Smooth muscle cell (in vitro differentiated cells): ENCODE measurements at regions not wholly inside any gene's neighbourhood (a gene's known extent, or its start where the extent isn't known, plus 50 kb on each side); places are given as distances from the start of the nearest gene placed in this dataset.

ENCODE experiments used
- DNase-seq: peaks from one replicate; lab custom pipeline; 2025; ENCODE audit not compliant: unreplicated experiment; lab: John Stamatoyannopoulos, UW
- H2AFZ ChIP-seq: fragments of 200-600 bp; sonication (generic); 2 replicates; pipeline ENCODE4 v1.6.0; 2016; ENCODE audit warnings: antibody characterized with exemption, low read depth, mild to moderate bottlenecking
- H3F3A ChIP-seq: fragments of 200-600 bp; sonication (generic); 2 replicates; pipeline ENCODE4 v1.6.0; 2017; ENCODE audit warnings: antibody characterized with exemption, low read depth
- H3K27ac ChIP-seq: fragments of 200-600 bp; sonication (generic); 2 replicates; pipeline ENCODE4 v1.5.1; 2016; ENCODE audit warnings: low read depth, mild to moderate bottlenecking
- H3K27me3 ChIP-seq: fragments of 200-600 bp; sonication (generic); 2 replicates; pipeline ENCODE4 v1.6.1; 2016; ENCODE audit warnings: low read depth, mild to moderate bottlenecking
- H3K36me3 ChIP-seq: fragments of 200-600 bp; sonication (generic); 2 replicates; pipeline ENCODE4 v1.5.1; 2016; ENCODE audit warnings: low read depth
- H3K4me1 ChIP-seq: fragments of 200-600 bp; sonication (generic); 2 replicates; pipeline ENCODE4 v1.5.1; 2016; ENCODE audit warnings: low read depth
- H3K4me2 ChIP-seq: fragments of 200-600 bp; sonication (generic); 2 replicates; pipeline ENCODE4 v1.6.0; 2016; ENCODE audit warnings: mild to moderate bottlenecking
- H3K4me3 ChIP-seq: fragments of 200-600 bp; sonication (generic); 2 replicates; pipeline ENCODE4 v1.5.1; 2016; ENCODE audit warnings: mild to moderate bottlenecking
- H3K79me2 ChIP-seq: fragments of 200-600 bp; sonication (generic); 2 replicates; pipeline ENCODE4 v1.6.0; 2016; ENCODE audit warnings: low read depth, mild to moderate bottlenecking
- H3K9ac ChIP-seq: fragments of 200-600 bp; sonication (generic); 2 replicates; pipeline ENCODE4 v1.6.0; 2016; ENCODE audit warnings: low read depth
- H3K9me3 ChIP-seq: fragments of 200-600 bp; sonication (generic); replicated peaks from 2 replicates; pipeline ENCODE4 v1.5.1; 2016; ENCODE audit warnings: low read depth
- H4K20me1 ChIP-seq: fragments of 200-600 bp; sonication (generic); 2 replicates; pipeline ENCODE4 v1.6.0; 2016; ENCODE audit warnings: low read depth
- WGBS: methylation state at CpG from one replicate; pipeline ENCODE4 v1.1.7; 2016; ENCODE audit warnings: low lambda C conversion rate; 5-methylcytosine and 5-hydroxymethylcytosine counted together
- TF ChIP-seq, protein P1 (sequence below): fragments of 200-600 bp; sonication (generic); IDR thresholded peaks from 2 replicates; pipeline ENCODE4 v1.5.1; 2017; ENCODE audit warnings: borderline replicate concordance, mild to moderate bottlenecking, antibody characterized with exemption; ENCODE audit not compliant: insufficient read depth, poor library complexity, severe bottlenecking

- no peaks in the 10 kb centered on the region for H3K36me3 ChIP-seq
- 88% methylated on average over 4 of the region's 4 CpGs for WGBS
- no peaks in the 10 kb centered on the region for H3K4me1 ChIP-seq
- H3K4me2 ChIP-seq, result no peak overlapping the region
- TF ChIP-seq, protein P1, sequence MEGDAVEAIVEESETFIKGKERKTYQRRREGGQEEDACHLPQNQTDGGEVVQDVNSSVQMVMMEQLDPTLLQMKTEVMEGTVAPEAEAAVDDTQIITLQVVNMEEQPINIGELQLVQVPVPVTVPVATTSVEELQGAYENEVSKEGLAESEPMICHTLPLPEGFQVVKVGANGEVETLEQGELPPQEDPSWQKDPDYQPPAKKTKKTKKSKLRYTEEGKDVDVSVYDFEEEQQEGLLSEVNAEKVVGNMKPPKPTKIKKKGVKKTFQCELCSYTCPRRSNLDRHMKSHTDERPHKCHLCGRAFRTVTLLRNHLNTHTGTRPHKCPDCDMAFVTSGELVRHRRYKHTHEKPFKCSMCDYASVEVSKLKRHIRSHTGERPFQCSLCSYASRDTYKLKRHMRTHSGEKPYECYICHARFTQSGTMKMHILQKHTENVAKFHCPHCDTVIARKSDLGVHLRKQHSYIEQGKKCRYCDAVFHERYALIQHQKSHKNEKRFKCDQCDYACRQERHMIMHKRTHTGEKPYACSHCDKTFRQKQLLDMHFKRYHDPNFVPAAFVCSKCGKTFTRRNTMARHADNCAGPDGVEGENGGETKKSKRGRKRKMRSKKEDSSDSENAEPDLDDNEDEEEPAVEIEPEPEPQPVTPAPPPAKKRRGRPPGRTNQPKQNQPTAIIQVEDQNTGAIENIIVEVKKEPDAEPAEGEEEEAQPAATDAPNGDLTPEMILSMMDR, result no peak
- no peaks in the 10 kb centered on the region for H3F3A ChIP-seq
- H3K9ac ChIP-seq, result no peak overlapping the region
- H3K4me3 ChIP-seq, result no peak overlapping the region
- no peaks in the 10 kb centered on the region for H3K27me3 ChIP-seq
- H2AFZ ChIP-seq, result no peak overlapping the region
- H4K20me1 ChIP-seq, result no peaks in the 10 kb centered on the region
- H3K79me2 ChIP-seq, result no peaks in the 10 kb centered on the region
- H3K27ac ChIP-seq, result no peak overlapping the region
- DNase-seq, result no peak
- H3K9me3 ChIP-seq, result no peaks in the 10 kb centered on the region
Measured at GRCh38 chr11:38402063-38402462, 1804.0 kb upstream of the RAG2 start.

DNA sequence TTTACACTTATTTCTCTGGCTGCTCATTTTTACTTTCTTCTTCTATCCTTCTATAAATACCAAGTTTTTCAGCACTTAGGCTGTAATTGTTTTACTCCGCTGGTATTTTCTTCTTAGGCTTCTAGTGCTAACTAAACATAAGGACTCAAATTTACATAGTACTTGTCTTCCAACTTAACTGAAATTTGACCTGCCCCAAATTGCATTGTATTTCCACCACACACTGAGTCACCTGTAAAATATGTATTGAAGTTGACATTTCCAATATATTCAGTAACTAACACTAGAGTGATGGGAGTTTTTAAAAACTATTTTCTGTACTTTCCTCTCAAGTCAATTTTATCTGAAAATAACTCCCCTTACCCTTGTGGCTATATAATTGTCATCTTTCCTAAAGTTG is 1794.1 kb upstream of the RAG2 start:
- no peaks in the 10 kb centered on the region for H3F3A ChIP-seq
- H2AFZ ChIP-seq, result no peak overlapping the region
- H3K27me3 ChIP-seq, result no peaks in the 10 kb centered on the region
- H3K4me2 ChIP-seq, result no peak overlapping the region
- no peak overlapping the region for H3K9ac ChIP-seq
- no peaks in the 10 kb centered on the region for H3K4me1 ChIP-seq
- H3K79me2 ChIP-seq, result no peaks in the 10 kb centered on the region
- no peaks in the 10 kb centered on the region for H3K9me3 ChIP-seq
- H4K20me1 ChIP-seq, result no peaks in the 10 kb centered on the region
- no peaks in the 10 kb centered on the region for H3K36me3 ChIP-seq
- H3K27ac ChIP-seq, result no peak overlapping the region
- 54% methylated on average over 1 of the region's 1 CpG for WGBS
- TF ChIP-seq, protein P1, result no peak
- H3K4me3 ChIP-seq, result no peak overlapping the region
- no peak for DNase-seq

- Histone ChIP-seq H3K27ac (no peak overlapping the region), H3K79me2 (no peaks in the 10 kb centered on the region), H3K9me3 (no peaks in the 10 kb centered on the region), H3K27me3 (no peaks in the 10 kb centered on the region), H2AFZ (no peak overlapping the region), H4K20me1 (no peaks in the 10 kb centered on the region), H3F3A (no peaks in the 10 kb centered on the region), H3K36me3 (no peaks in the 10 kb centered on the region), H3K4me1 (no peaks in the 10 kb centered on the region), H3K4me3 (no peak overlapping the region), H3K4me2 (no peak overlapping the region), H3K9ac (no peak overlapping the region)
- no peak for DNase-seq
- 93% methylated on average over 4 of the region's 4 CpGs for WGBS
- TF ChIP-seq, protein P1, result no peak
Measured at GRCh38 chr11:38384568-38384967, 1786.5 kb upstream of the RAG2 start.

DNA sequence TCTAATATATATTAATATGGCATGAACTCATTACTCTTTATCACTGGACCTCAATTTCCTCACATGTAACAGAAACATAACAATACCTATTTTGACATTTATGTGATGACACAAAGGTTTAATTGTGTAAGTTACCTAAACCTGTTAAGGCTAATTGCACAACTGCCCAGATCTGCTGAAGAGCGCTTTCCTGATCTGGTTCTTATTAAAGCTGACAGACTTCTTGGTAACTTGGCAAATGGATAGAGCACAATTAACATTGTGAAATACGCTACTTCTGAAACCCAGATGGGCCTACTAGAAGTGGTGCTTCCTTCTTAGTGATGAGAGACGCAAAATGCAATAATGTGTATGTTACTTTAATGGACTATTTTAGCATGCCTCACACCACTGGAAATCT is 1767.2 kb upstream of the RAG2 start:
- Histone ChIP-seq H3K27ac (no peak overlapping the region), H3K9ac (no peak overlapping the region), H3K27me3 (no peaks in the 10 kb centered on the region), H3K4me2 (no peak overlapping the region), H3K4me1 (no peaks in the 10 kb centered on the region), H2AFZ (no peak overlapping the region), H3K36me3 (no peaks in the 10 kb centered on the region), H3K79me2 (no peaks in the 10 kb centered on the region), H3F3A (no peaks in the 10 kb centered on the region), H3K4me3 (no peak overlapping the region), H4K20me1 (no peaks in the 10 kb centered on the region), H3K9me3 (no peaks in the 10 kb centered on the region)
- TF ChIP-seq, protein P1, result no peak
- no peak for DNase-seq
- WGBS, result 80% methylated on average over 3 of the region's 3 CpGs
